GM23338 (cell line): ENCODE measurements at regions not wholly inside any gene's neighbourhood (a gene's known extent, or its start where the extent isn't known, plus 50 kb on each side); places are given as distances from the start of the nearest gene placed in this dataset.

Experiments
- ATAC-seq: fragments of 200-7000 bp; cut with Tn5 transposase; 3 replicates; pipeline ENCODE4 v1.9.1; 2020
- DNase-seq: peaks from one replicate; pipeline ENCODE4 v3.0.0-alpha.2; 2015; ENCODE audit warnings: low spot score
- H2AFZ ChIP-seq: fragments of 200-600 bp; sonication (generic); 2 replicates; pipeline ENCODE4 v1.8.0; 2016; ENCODE audit warnings: antibody characterized with exemption, mild to moderate bottlenecking, moderate library complexity
- H3F3A ChIP-seq: fragments of 200-600 bp; sonication (generic); replicated peaks from 2 replicates; pipeline ENCODE4 v1.8.0; 2017; ENCODE audit warnings: antibody characterized with exemption, mixed run types, low read depth
- H3K27ac ChIP-seq: fragments of 200-600 bp; sonication (generic); 2 replicates; pipeline ENCODE4 v1.6.1; 2016; ENCODE audit warnings: low read depth
- H3K27me3 ChIP-seq: fragments of 200-600 bp; sonication (generic); 2 replicates; pipeline ENCODE4 v1.8.0; 2016; ENCODE audit warnings: mild to moderate bottlenecking, mixed run types, moderate library complexity; ENCODE audit not compliant: insufficient read depth
- H3K36me3 ChIP-seq: fragments of 200-600 bp; sonication (generic); 2 replicates; pipeline ENCODE4 v1.8.0; 2016; ENCODE audit warnings: mild to moderate bottlenecking; ENCODE audit not compliant: insufficient read depth
- H3K4me1 ChIP-seq: fragments of 200-600 bp; sonication (generic); 2 replicates; pipeline ENCODE4 v1.8.0; 2016; ENCODE audit warnings: mild to moderate bottlenecking, moderate library complexity; ENCODE audit not compliant: insufficient read depth
- H3K4me2 ChIP-seq: fragments of 200-600 bp; sonication (generic); 2 replicates; pipeline ENCODE4 v1.7.1; 2017; ENCODE audit warnings: mixed run types
- H3K4me3 ChIP-seq: fragments of 200-600 bp; sonication (generic); 2 replicates; pipeline ENCODE4 v1.6.1; 2016; ENCODE audit warnings: mixed run types
- H3K79me2 ChIP-seq: fragments of 200-600 bp; sonication (generic); replicated peaks from 2 replicates; pipeline ENCODE4 v1.8.0; 2017; ENCODE audit warnings: mild to moderate bottlenecking; ENCODE audit not compliant: insufficient read depth
- H3K9me2 ChIP-seq: fragments of 200-600 bp; sonication (generic); 2 replicates; pipeline ENCODE4 v1.8.0; 2017; ENCODE audit not compliant: insufficient read depth
- H4K20me1 ChIP-seq: fragments of 200-600 bp; sonication (generic); replicated peaks from 2 replicates; pipeline ENCODE4 v1.8.0; 2017; ENCODE audit warnings: mild to moderate bottlenecking; ENCODE audit not compliant: insufficient read depth
- H3K27ac Mint-ChIP-seq: 2 replicates; pipeline ENCODE4 v1.8.0; 2020; ENCODE audit warnings: inconsistent platforms, mild to moderate bottlenecking, moderate library complexity, mixed read lengths
- H3K27me3 Mint-ChIP-seq: 3 replicates; pipeline ENCODE4 v1.8.0; 2022; ENCODE audit warnings: low read depth, mild to moderate bottlenecking, moderate library complexity, mixed read lengths, inconsistent platforms; ENCODE audit not compliant: insufficient read depth, poor library complexity
- H3K36me3 Mint-ChIP-seq: 3 replicates; pipeline ENCODE4 v1.8.0; 2021; ENCODE audit warnings: low read depth, mild to moderate bottlenecking, inconsistent platforms, moderate library complexity, mixed read lengths
- H3K4me1 Mint-ChIP-seq: 3 replicates; pipeline ENCODE4 v1.8.0; 2020; ENCODE audit warnings: mild to moderate bottlenecking, inconsistent platforms, mixed read lengths
- H3K4me3 Mint-ChIP-seq: 3 replicates; pipeline ENCODE4 v1.8.0; 2021; ENCODE audit warnings: moderate library complexity, mild to moderate bottlenecking, inconsistent platforms, mixed read lengths
- H3K9me3 Mint-ChIP-seq: 3 replicates; pipeline ENCODE4 v1.8.0; 2020; ENCODE audit warnings: moderate library complexity, mild to moderate bottlenecking, inconsistent platforms, mixed read lengths
- CREB1 ChIP-seq: fragments of 250-450 bp; sonication (Bioruptor Pico); IDR thresholded peaks from 2 replicates; pipeline ENCODE4 v1.5.0; 2020; ENCODE audit warnings: low read depth, mild to moderate bottlenecking, moderate library complexity
- ETS1 ChIP-seq: IDR thresholded peaks from 2 replicates; pipeline ENCODE4 v1.6.1; 2016; ENCODE audit warnings: antibody characterized with exemption
- EZH2 ChIP-seq: fragments of 200-600 bp; sonication (generic); IDR thresholded peaks from one replicate; pipeline ENCODE4 v1.8.0; 2017; ENCODE audit warnings: antibody characterized with exemption, mild to moderate bottlenecking, low read depth; ENCODE audit not compliant: unreplicated experiment
- EZH2phosphoT487 ChIP-seq: fragments of 200-600 bp; sonication (generic); IDR thresholded peaks from one replicate; pipeline ENCODE4 v1.8.1; 2018; ENCODE audit warnings: antibody characterized with exemption; ENCODE audit not compliant: unreplicated experiment
- JUNB ChIP-seq: IDR thresholded peaks from one replicate; pipeline ENCODE4 v1.6.1; 2016; ENCODE audit warnings: antibody characterized with exemption; ENCODE audit not compliant: unreplicated experiment
- NANOG ChIP-seq: IDR thresholded peaks from 2 replicates; pipeline ENCODE4 v1.6.1; 2016; ENCODE audit warnings: antibody characterized with exemption, borderline replicate concordance
- POLR2AphosphoS5 ChIP-seq: IDR thresholded peaks from 2 replicates; pipeline ENCODE4 v1.6.1; 2016; ENCODE audit warnings: antibody characterized with exemption, low read depth
- STAT1 ChIP-seq: IDR thresholded peaks from one replicate; pipeline ENCODE4 v1.6.1; 2016; ENCODE audit warnings: antibody characterized with exemption; ENCODE audit not compliant: unreplicated experiment
- ZNF114 ChIP-seq: fragments of 250-450 bp; sonication (Bioruptor Pico); IDR thresholded peaks from 2 replicates; pipeline ENCODE4 v1.5.0; 2020; ENCODE audit warnings: mild to moderate bottlenecking, moderate library complexity
- ZNF331 ChIP-seq: fragments of 250-450 bp; sonication (Bioruptor Pico); IDR thresholded peaks from 2 replicates; pipeline ENCODE4 v1.5.0; 2020; ENCODE audit warnings: low read depth, mild to moderate bottlenecking, moderate library complexity
- TF ChIP-seq, protein P1 (sequence below), 2 experiments: fragments of 200-600 bp in 1 of 2; sonication (generic) in 1 of 2; conservative IDR thresholded peaks; 2 replicates each; pipeline versions ENCODE4 v1.5.1 to v1.6.1; 2016 to 2017; ENCODE audit warnings: antibody characterized with exemption in 2 of 2, low read depth in 2 of 2, mild to moderate bottlenecking in 2 of 2, moderate library complexity in 1 of 2
- TF ChIP-seq, protein P2 (sequence below): fragments of 250-450 bp; sonication (Bioruptor Pico); IDR thresholded peaks from 2 replicates; pipeline ENCODE4 v1.5.0; 2020; ENCODE audit warnings: mild to moderate bottlenecking, moderate library complexity
- TF ChIP-seq, protein P3 (sequence below): IDR thresholded peaks from one replicate; pipeline ENCODE4 v1.6.1; 2018; ENCODE audit warnings: antibody characterized with exemption; ENCODE audit not compliant: unreplicated experiment

DNA sequence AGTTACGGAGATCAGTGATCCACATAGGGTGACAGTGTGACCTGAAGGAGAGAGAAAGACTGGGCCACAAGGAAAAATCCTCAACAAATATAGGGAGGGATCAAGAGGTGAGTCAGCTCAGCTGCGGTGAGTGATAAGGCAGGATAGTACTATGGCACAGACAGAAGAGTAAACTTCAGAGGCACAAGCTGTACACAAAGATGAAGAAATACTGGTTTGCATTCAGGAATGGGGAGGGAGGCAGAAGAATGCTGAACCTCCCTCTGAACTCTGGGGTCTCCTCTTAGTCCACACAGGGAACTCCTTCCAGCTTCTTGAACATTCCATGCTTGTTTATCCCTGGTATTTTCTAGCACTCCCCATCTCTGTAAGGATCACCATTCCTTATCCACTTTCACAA, 162.7 kb downstream of the BARX2 start:
- H3K4me1 Mint-ChIP-seq: no peaks in the 10 kb centered on the region
- H3K27me3 Mint-ChIP-seq: no peaks in the 10 kb centered on the region
- Histone ChIP-seq H4K20me1 (no peaks in the 10 kb centered on the region), H3K4me3 (no peak overlapping the region), H3K9me2 (0 out of 2 replicates have a peak, but pooled peaks cover 4% of the 10 kb centered on the region), H2AFZ (no peak overlapping the region), H3F3A (no peaks in the 10 kb centered on the region), H3K27me3 (no peaks in the 10 kb centered on the region), H3K79me2 (no peaks in the 10 kb centered on the region), H3K4me2 (no peak overlapping the region), H3K36me3 (no peaks in the 10 kb centered on the region), H3K4me1 (no peaks in the 10 kb centered on the region), H3K27ac (no peak overlapping the region)
- no peak overlapping the region for H3K27ac Mint-ChIP-seq
- H3K4me3 Mint-ChIP-seq: no peak overlapping the region
- peaks cover 25% of the 10 kb centered on the region for H3K36me3 Mint-ChIP-seq
- DNase-seq: no peak
- ATAC-seq: no peak
- H3K9me3 Mint-ChIP-seq: peaks cover 65% of the 10 kb centered on the region
- TF ChIP-seq, protein P1, sequence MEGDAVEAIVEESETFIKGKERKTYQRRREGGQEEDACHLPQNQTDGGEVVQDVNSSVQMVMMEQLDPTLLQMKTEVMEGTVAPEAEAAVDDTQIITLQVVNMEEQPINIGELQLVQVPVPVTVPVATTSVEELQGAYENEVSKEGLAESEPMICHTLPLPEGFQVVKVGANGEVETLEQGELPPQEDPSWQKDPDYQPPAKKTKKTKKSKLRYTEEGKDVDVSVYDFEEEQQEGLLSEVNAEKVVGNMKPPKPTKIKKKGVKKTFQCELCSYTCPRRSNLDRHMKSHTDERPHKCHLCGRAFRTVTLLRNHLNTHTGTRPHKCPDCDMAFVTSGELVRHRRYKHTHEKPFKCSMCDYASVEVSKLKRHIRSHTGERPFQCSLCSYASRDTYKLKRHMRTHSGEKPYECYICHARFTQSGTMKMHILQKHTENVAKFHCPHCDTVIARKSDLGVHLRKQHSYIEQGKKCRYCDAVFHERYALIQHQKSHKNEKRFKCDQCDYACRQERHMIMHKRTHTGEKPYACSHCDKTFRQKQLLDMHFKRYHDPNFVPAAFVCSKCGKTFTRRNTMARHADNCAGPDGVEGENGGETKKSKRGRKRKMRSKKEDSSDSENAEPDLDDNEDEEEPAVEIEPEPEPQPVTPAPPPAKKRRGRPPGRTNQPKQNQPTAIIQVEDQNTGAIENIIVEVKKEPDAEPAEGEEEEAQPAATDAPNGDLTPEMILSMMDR (conservative IDR thresholded peaks at IDR 0.05; ENCODE audit: low read depth in 2 of 2): no peak
- TF ChIP-seq ZNF331 (CRISPR knock-in tag) (no peak), ETS1 (no peak), CREB1 (CRISPR knock-in tag) (no peak), NANOG (no peak), ZNF114 (CRISPR knock-in tag) (no peak), JUNB (no peak), EZH2 (no peak), EZH2phosphoT487 (no peak), POLR2AphosphoS5 (no peak), STAT1 (no peak)
- TF ChIP-seq, protein P2, sequence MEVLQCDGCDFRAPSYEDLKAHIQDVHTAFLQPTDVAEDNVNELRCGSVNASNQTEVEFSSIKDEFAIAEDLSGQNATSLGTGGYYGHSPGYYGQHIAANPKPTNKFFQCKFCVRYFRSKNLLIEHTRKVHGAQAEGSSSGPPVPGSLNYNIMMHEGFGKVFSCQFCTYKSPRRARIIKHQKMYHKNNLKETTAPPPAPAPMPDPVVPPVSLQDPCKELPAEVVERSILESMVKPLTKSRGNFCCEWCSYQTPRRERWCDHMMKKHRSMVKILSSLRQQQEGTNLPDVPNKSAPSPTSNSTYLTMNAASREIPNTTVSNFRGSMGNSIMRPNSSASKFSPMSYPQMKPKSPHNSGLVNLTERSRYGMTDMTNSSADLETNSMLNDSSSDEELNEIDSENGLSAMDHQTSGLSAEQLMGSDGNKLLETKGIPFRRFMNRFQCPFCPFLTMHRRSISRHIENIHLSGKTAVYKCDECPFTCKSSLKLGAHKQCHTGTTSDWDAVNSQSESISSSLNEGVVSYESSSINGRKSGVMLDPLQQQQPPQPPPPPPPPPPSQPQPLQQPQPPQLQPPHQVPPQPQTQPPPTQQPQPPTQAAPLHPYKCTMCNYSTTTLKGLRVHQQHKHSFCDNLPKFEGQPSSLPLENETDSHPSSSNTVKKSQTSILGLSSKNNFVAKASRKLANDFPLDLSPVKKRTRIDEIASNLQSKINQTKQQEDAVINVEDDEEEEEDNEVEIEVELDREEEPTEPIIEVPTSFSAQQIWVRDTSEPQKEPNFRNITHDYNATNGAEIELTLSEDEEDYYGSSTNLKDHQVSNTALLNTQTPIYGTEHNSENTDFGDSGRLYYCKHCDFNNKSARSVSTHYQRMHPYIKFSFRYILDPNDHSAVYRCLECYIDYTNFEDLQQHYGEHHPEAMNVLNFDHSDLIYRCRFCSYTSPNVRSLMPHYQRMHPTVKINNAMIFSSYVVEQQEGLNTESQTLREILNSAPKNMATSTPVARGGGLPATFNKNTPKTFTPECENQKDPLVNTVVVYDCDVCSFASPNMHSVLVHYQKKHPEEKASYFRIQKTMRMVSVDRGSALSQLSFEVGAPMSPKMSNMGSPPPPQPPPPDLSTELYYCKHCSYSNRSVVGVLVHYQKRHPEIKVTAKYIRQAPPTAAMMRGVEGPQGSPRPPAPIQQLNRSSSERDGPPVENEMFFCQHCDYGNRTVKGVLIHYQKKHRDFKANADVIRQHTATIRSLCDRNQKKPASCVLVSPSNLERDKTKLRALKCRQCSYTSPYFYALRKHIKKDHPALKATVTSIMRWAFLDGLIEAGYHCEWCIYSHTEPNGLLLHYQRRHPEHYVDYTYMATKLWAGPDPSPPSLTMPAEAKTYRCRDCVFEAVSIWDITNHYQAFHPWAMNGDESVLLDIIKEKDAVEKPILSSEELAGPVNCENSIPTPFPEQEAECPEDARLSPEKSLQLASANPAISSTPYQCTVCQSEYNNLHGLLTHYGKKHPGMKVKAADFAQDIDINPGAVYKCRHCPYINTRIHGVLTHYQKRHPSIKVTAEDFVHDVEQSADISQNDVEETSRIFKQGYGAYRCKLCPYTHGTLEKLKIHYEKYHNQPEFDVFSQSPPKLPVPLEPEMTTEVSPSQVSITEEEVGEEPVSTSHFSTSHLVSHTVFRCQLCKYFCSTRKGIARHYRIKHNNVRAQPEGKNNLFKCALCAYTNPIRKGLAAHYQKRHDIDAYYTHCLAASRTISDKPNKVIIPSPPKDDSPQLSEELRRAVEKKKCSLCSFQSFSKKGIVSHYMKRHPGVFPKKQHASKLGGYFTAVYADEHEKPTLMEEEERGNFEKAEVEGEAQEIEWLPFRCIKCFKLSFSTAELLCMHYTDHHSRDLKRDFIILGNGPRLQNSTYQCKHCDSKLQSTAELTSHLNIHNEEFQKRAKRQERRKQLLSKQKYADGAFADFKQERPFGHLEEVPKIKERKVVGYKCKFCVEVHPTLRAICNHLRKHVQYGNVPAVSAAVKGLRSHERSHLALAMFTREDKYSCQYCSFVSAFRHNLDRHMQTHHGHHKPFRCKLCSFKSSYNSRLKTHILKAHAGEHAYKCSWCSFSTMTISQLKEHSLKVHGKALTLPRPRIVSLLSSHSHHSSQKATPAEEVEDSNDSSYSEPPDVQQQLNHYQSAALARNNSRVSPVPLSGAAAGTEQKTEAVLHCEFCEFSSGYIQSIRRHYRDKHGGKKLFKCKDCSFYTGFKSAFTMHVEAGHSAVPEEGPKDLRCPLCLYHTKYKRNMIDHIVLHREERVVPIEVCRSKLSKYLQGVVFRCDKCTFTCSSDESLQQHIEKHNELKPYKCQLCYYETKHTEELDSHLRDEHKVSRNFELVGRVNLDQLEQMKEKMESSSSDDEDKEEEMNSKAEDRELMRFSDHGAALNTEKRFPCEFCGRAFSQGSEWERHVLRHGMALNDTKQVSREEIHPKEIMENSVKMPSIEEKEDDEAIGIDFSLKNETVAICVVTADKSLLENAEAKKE (CRISPR knock-in tag): no peak
- TF ChIP-seq, protein P3, sequence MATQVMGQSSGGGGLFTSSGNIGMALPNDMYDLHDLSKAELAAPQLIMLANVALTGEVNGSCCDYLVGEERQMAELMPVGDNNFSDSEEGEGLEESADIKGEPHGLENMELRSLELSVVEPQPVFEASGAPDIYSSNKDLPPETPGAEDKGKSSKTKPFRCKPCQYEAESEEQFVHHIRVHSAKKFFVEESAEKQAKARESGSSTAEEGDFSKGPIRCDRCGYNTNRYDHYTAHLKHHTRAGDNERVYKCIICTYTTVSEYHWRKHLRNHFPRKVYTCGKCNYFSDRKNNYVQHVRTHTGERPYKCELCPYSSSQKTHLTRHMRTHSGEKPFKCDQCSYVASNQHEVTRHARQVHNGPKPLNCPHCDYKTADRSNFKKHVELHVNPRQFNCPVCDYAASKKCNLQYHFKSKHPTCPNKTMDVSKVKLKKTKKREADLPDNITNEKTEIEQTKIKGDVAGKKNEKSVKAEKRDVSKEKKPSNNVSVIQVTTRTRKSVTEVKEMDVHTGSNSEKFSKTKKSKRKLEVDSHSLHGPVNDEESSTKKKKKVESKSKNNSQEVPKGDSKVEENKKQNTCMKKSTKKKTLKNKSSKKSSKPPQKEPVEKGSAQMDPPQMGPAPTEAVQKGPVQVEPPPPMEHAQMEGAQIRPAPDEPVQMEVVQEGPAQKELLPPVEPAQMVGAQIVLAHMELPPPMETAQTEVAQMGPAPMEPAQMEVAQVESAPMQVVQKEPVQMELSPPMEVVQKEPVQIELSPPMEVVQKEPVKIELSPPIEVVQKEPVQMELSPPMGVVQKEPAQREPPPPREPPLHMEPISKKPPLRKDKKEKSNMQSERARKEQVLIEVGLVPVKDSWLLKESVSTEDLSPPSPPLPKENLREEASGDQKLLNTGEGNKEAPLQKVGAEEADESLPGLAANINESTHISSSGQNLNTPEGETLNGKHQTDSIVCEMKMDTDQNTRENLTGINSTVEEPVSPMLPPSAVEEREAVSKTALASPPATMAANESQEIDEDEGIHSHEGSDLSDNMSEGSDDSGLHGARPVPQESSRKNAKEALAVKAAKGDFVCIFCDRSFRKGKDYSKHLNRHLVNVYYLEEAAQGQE: no peak
